ENCODE measurements at regions not wholly inside any gene's neighbourhood (a gene's known extent, or its start where the extent isn't known, plus 50 kb on each side); places are given as distances from the start of the nearest gene placed in this dataset.

GRCh38 chr5:164336276-164336675 lies 830.9 kb downstream of the MAT2B start:
- Histone ChIP-seq H3K4me2 (ENCODE audit: low read length) (peak overlapping the region; percentile 37), H3K27me3 (ENCODE audit: control insufficient read depth, insufficient read depth, low read length) (no peaks in the 10 kb centered on the region), H3K9ac (ENCODE audit: low read depth, low read length) (peak overlapping the region; percentile 26), H3K4me3 (ENCODE audit: low read length) (no peak overlapping the region), H3K36me3 (ENCODE audit: insufficient read depth, low read length) (no peaks in the 10 kb centered on the region), H3K4me1 (ENCODE audit: control insufficient read depth, insufficient read depth, low read length) (peaks cover 25% of the 10 kb centered on the region), H3K9me3 (replicated peaks; ENCODE audit: low read length) (no peaks in the 10 kb centered on the region)

- H3K4me3 ChIP-seq (ENCODE audit: low read length), result no peak overlapping the region
- peak overlapping the region; percentile 29 for H3K4me2 ChIP-seq (ENCODE audit: low read length)
- no peaks in the 10 kb centered on the region for H3K9me3 ChIP-seq (replicated peaks; ENCODE audit: low read length)
- no peaks in the 10 kb centered on the region for H3K36me3 ChIP-seq (ENCODE audit: insufficient read depth, low read length)
- no peak overlapping the region for H3K9ac ChIP-seq (ENCODE audit: low read depth, low read length)
- peaks cover 25% of the 10 kb centered on the region for H3K4me1 ChIP-seq (ENCODE audit: control insufficient read depth, insufficient read depth, low read length)
- H3K27me3 ChIP-seq (ENCODE audit: control insufficient read depth, insufficient read depth, low read length), result no peaks in the 10 kb centered on the region
Measured at GRCh38 chr5:164336906-164337305, 831.5 kb downstream of the MAT2B start.

- Histone ChIP-seq H3K4me3 (ENCODE audit: low read length) (no peak overlapping the region), H3K4me1 (ENCODE audit: control insufficient read depth, insufficient read depth, low read length) (peaks cover 26% of the 10 kb centered on the region), H3K4me2 (ENCODE audit: low read length) (no peak overlapping the region), H3K36me3 (ENCODE audit: insufficient read depth, low read length) (no peaks in the 10 kb centered on the region), H3K9me3 (replicated peaks; ENCODE audit: low read length) (no peaks in the 10 kb centered on the region), H3K27me3 (ENCODE audit: control insufficient read depth, insufficient read depth, low read length) (no peaks in the 10 kb centered on the region), H3K9ac (ENCODE audit: low read depth, low read length) (no peak overlapping the region)
Measured at GRCh38 chr5:164341056-164341619, 835.7 kb downstream of the MAT2B start.

GRCh38 chr5:164345173-164345849 lies 839.9 kb downstream of the MAT2B start:
- Histone ChIP-seq H3K9ac (ENCODE audit: low read depth, low read length) (no peak overlapping the region), H3K4me3 (ENCODE audit: low read length) (no peak overlapping the region)

GRCh38 chr5:164345853-164346252 lies 840.4 kb downstream of the MAT2B start:
- Histone ChIP-seq H3K4me2 (ENCODE audit: low read length) (no peak overlapping the region), H3K9ac (ENCODE audit: low read depth, low read length) (no peak overlapping the region), H3K4me1 (ENCODE audit: control insufficient read depth, insufficient read depth, low read length) (peaks cover 10% of the 10 kb centered on the region), H3K4me3 (ENCODE audit: low read length) (no peak overlapping the region), H3K36me3 (ENCODE audit: insufficient read depth, low read length) (no peaks in the 10 kb centered on the region), H3K9me3 (replicated peaks; ENCODE audit: low read length) (no peaks in the 10 kb centered on the region), H3K27me3 (ENCODE audit: control insufficient read depth, insufficient read depth, low read length) (no peaks in the 10 kb centered on the region)

More at GRCh38 chr5:164345173-164345849, 839.9 kb downstream of the MAT2B start:
- Histone ChIP-seq H3K4me1 (ENCODE audit: control insufficient read depth, insufficient read depth, low read length) (peaks cover 10% of the 10 kb centered on the region), H3K36me3 (ENCODE audit: insufficient read depth, low read length) (no peaks in the 10 kb centered on the region), H3K9me3 (replicated peaks; ENCODE audit: low read length) (no peaks in the 10 kb centered on the region), H3K4me2 (ENCODE audit: low read length) (peak overlapping the region; percentile 6), H3K27me3 (ENCODE audit: control insufficient read depth, insufficient read depth, low read length) (no peaks in the 10 kb centered on the region)

GRCh38 chr5:164346785-164347630 lies 841.6 kb downstream of the MAT2B start:
- H3K36me3 ChIP-seq (ENCODE audit: insufficient read depth, low read length), result no peaks in the 10 kb centered on the region
- no peaks in the 10 kb centered on the region for H3K9me3 ChIP-seq (replicated peaks; ENCODE audit: low read length)
- H3K9ac ChIP-seq (ENCODE audit: low read depth, low read length), result no peak overlapping the region
- no peak overlapping the region for H3K4me3 ChIP-seq (ENCODE audit: low read length)
- peaks cover 10% of the 10 kb centered on the region for H3K4me1 ChIP-seq (ENCODE audit: control insufficient read depth, insufficient read depth, low read length)
- no peak overlapping the region for H3K4me2 ChIP-seq (ENCODE audit: low read length)
- no peaks in the 10 kb centered on the region for H3K27me3 ChIP-seq (ENCODE audit: control insufficient read depth, insufficient read depth, low read length)

GRCh38 chr5:164350236-164350635 lies 844.8 kb downstream of the MAT2B start:
- Histone ChIP-seq H3K27me3 (ENCODE audit: control insufficient read depth, insufficient read depth, low read length) (no peaks in the 10 kb centered on the region), H3K4me1 (ENCODE audit: control insufficient read depth, insufficient read depth, low read length) (peaks cover 2% of the 10 kb centered on the region), H3K4me2 (ENCODE audit: low read length) (no peak overlapping the region), H3K36me3 (ENCODE audit: insufficient read depth, low read length) (no peaks in the 10 kb centered on the region), H3K9me3 (replicated peaks; ENCODE audit: low read length) (no peaks in the 10 kb centered on the region), H3K4me3 (ENCODE audit: low read length) (no peak overlapping the region), H3K9ac (ENCODE audit: low read depth, low read length) (no peak overlapping the region)

GRCh38 chr5:164351245-164351834 lies 845.9 kb downstream of the MAT2B start:
- no peaks in the 10 kb centered on the region for H3K9me3 ChIP-seq (replicated peaks; ENCODE audit: low read length)
- no peaks in the 10 kb centered on the region for H3K36me3 ChIP-seq (ENCODE audit: insufficient read depth, low read length)
- H3K4me1 ChIP-seq (ENCODE audit: control insufficient read depth, insufficient read depth, low read length), result no peaks in the 10 kb centered on the region
- no peaks in the 10 kb centered on the region for H3K27me3 ChIP-seq (ENCODE audit: control insufficient read depth, insufficient read depth, low read length)
- no peak overlapping the region for H3K4me2 ChIP-seq (ENCODE audit: low read length)
- no peak overlapping the region for H3K9ac ChIP-seq (ENCODE audit: low read depth, low read length)
- H3K4me3 ChIP-seq (ENCODE audit: low read length), result no peak overlapping the region

GRCh38 chr5:164352695-164353094 lies 847.3 kb downstream of the MAT2B start:
- no peaks in the 10 kb centered on the region for H3K4me1 ChIP-seq (ENCODE audit: control insufficient read depth, insufficient read depth, low read length)
- no peaks in the 10 kb centered on the region for H3K9me3 ChIP-seq (replicated peaks; ENCODE audit: low read length)
- H3K4me3 ChIP-seq (ENCODE audit: low read length), result no peak overlapping the region
- H3K4me2 ChIP-seq (ENCODE audit: low read length), result no peak overlapping the region
- H3K9ac ChIP-seq (ENCODE audit: low read depth, low read length), result no peak overlapping the region
- H3K36me3 ChIP-seq (ENCODE audit: insufficient read depth, low read length), result no peaks in the 10 kb centered on the region
- H3K27me3 ChIP-seq (ENCODE audit: control insufficient read depth, insufficient read depth, low read length), result no peaks in the 10 kb centered on the region

- Histone ChIP-seq H3K9ac (ENCODE audit: low read depth, low read length) (no peak overlapping the region), H3K4me2 (ENCODE audit: low read length) (no peak overlapping the region), H3K4me1 (ENCODE audit: control insufficient read depth, insufficient read depth, low read length) (no peaks in the 10 kb centered on the region), H3K27me3 (ENCODE audit: control insufficient read depth, insufficient read depth, low read length) (no peaks in the 10 kb centered on the region), H3K4me3 (ENCODE audit: low read length) (no peak overlapping the region), H3K9me3 (replicated peaks; ENCODE audit: low read length) (no peaks in the 10 kb centered on the region), H3K36me3 (ENCODE audit: insufficient read depth, low read length) (no peaks in the 10 kb centered on the region)
Measured at GRCh38 chr5:164353155-164353554, 847.7 kb downstream of the MAT2B start.

- no peaks in the 10 kb centered on the region for H3K36me3 ChIP-seq (ENCODE audit: insufficient read depth, low read length)
- no peak overlapping the region for H3K9ac ChIP-seq (ENCODE audit: low read depth, low read length)
- H3K4me1 ChIP-seq (ENCODE audit: control insufficient read depth, insufficient read depth, low read length), result peaks cover 8% of the 10 kb centered on the region
- H3K9me3 ChIP-seq (replicated peaks; ENCODE audit: low read length), result no peaks in the 10 kb centered on the region
- no peaks in the 10 kb centered on the region for H3K27me3 ChIP-seq (ENCODE audit: control insufficient read depth, insufficient read depth, low read length)
- H3K4me3 ChIP-seq (ENCODE audit: low read length), result no peak overlapping the region
- H3K4me2 ChIP-seq (ENCODE audit: low read length), result no peak overlapping the region
Measured at GRCh38 chr5:164354139-164354751, 848.8 kb downstream of the MAT2B start.
